Stimulated activated naive B cell treated with anti-CD40 and anti-IgM and Interleukin-4, amounts not matched to agents 10 μg/mL and 1 μg/mL and 100 μg/mL, for 72 hours (primary cell): ENCODE measurements at regions not wholly inside any gene's neighbourhood (a gene's known extent, or its start where the extent isn't known, plus 50 kb on each side); places are given as distances from the start of the nearest gene placed in this dataset.
"Not testable (repeated sequence)": the region's sequence is repeated elsewhere in the genome, so short reads cannot be mapped to it uniquely, and the experiment has no call there.

ENCODE experiments used
- ATAC-seq, 2 donors: fragments of 150-1000 bp; cut with Tn5 transposase; replicated peaks; 2 replicates each; pipeline ENCODE4 v1.10.0; 2021; ENCODE audit warnings: moderate library complexity in 1 of 2
- DNase-seq: peaks from one replicate; pipeline ENCODE4 v3.0.0; 2021
- H3K27ac Mint-ChIP-seq: one replicate; pipeline ENCODE4 v1.8.0; 2022; ENCODE audit warnings: mild to moderate bottlenecking, mixed read lengths
- H3K27me3 Mint-ChIP-seq, 2 donors: one replicate each; pipeline ENCODE4 v1.8.0; 2022; ENCODE audit warnings: mixed read lengths in 2 of 2
- H3K36me3 Mint-ChIP-seq, 2 donors: one replicate each; pipeline ENCODE4 v1.8.0; 2022; ENCODE audit warnings: mixed read lengths in 2 of 2, mild to moderate bottlenecking in 1 of 2
- H3K4me1 Mint-ChIP-seq, 2 donors: one replicate each; pipeline ENCODE4 v1.8.0; 2022; ENCODE audit warnings: mixed read lengths in 2 of 2, mild to moderate bottlenecking in 1 of 2
- H3K4me3 Mint-ChIP-seq, 2 donors: one replicate each; pipeline ENCODE4 v1.8.0; 2022; ENCODE audit warnings: mild to moderate bottlenecking in 2 of 2, mixed read lengths in 2 of 2, moderate library complexity in 1 of 2
- H3K9me3 Mint-ChIP-seq, 2 donors: one replicate each; pipeline ENCODE4 v1.8.0; 2022; ENCODE audit warnings: mixed read lengths in 2 of 2, mild to moderate bottlenecking in 1 of 2

DNA sequence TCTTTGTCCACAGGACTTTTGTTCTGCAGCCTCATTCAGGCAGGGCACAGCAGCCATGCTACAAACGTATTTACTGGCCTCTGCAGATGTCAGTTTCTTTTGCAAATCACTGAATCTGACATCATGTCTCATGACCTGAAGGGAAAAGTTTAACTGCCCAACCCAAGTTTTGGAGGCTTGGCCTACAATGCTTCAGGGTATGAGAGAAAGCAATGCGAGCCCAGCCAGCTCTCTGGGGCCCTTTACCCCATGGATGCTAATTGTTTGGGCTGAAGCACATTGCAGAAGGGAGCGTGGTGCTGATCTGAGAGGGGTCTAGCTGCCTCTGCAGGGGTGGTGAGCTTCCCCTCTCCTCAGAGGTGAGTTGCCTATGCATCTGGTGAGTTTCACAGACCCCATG is 179.9 kb upstream of the CXCL12 start:
- Mint-ChIP-seq H3K4me3 (no peak overlapping the region), H3K27ac (no peak overlapping the region), H3K4me1 (no peaks in the 10 kb centered on the region), H3K9me3 (no peaks in the 10 kb centered on the region), H3K36me3 (no peaks in the 10 kb centered on the region), H3K27me3 (no peaks in the 10 kb centered on the region)
- ATAC-seq (no peak), DNase-seq (no peak)

- no peak overlapping the region for H3K27ac Mint-ChIP-seq
- H3K27me3 Mint-ChIP-seq = no peaks in the 10 kb centered on the region
- DNase-seq = no peak
- H3K4me1 Mint-ChIP-seq = no peaks in the 10 kb centered on the region
- H3K36me3 Mint-ChIP-seq = no peaks in the 10 kb centered on the region
- no peak for ATAC-seq
- no peak overlapping the region for H3K4me3 Mint-ChIP-seq
- peaks cover 0 to 1% of the 10 kb centered on the region in 2 donors for H3K9me3 Mint-ChIP-seq
These were observed 181.9 kb upstream of the CXCL12 start for GRCh38 chr10:44566786-44567185.

DNA sequence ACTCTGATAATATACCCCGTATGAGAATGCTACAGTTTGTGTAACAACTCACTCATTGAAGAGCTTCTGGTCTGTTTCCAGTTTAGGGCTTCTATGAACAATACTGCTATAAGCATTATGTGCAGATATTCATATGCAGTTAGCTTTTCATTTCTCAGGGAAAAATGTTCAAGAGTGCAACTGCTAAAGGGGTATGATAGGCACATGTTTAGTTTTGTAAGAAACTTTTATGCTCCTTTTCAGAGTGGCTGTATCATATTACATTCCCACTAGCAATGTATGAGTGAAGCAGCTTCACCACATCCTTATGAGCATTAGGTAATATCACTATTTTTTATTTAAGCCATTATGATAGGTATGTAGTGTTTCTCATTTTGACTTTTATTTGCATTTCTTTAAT is 182.6 kb upstream of the CXCL12 start:
- no peaks in the 10 kb centered on the region for H3K27me3 Mint-ChIP-seq
- no peaks in the 10 kb centered on the region for H3K36me3 Mint-ChIP-seq
- H3K27ac Mint-ChIP-seq = no peak overlapping the region
- no peak for ATAC-seq
- no peak overlapping the region for H3K4me3 Mint-ChIP-seq
- DNase-seq = no peak
- H3K9me3 Mint-ChIP-seq = peaks cover 0 to 1% of the 10 kb centered on the region in 2 donors
- no peaks in the 10 kb centered on the region for H3K4me1 Mint-ChIP-seq

DNA sequence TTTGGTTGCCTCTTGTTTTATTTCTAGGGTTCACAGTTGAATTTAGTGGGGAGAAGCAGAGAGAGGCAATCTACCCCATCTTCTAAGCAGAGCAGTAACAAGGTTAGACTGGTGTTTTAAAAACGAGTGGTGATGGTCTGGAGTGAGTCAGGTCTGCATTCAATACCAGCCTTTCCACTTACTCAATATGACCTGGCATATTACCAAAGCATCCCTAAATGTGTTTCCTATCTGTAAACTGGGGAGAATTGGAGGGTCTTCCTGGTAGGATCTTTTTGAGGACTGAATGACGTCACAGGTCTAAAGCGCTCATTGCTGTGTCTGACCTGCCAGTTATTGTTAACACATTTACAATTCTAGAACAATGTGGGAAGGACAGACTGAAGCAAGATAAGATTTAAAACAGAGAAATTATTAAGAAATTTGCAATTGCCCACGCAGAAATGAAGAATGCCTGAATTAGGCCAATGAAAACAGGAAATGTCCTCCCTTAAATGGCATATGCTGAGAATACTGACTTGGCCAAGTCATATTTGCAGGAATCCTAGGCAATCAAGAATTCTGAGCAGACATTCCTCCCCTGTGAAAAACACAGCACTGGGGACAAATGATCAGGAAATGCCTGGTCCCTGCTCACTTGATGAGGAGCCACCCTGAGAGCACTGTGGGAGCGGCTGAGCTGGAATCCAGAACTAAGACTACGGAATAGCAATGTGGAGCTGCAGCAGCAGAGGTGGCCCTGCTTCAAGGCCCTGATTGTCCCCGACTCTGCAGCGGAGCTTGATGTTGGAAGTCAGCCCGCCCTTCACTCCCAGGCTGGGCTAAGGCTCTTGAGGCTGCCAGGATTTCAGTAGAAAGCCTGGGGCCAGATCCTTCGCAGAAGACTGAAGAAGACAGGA is 184.5 kb upstream of the CXCL12 start:
- Mint-ChIP-seq H3K27me3 (no peaks in the 10 kb centered on the region), H3K36me3 (no peaks in the 10 kb centered on the region), H3K4me1 (no peaks in the 10 kb centered on the region), H3K27ac (no peak overlapping the region), H3K4me3 (no peak overlapping the region), H3K9me3 (peaks cover 0 to 1% of the 10 kb centered on the region in 2 donors)
- ATAC-seq = no peak
- no peak for DNase-seq

- Mint-ChIP-seq H3K9me3 (peaks cover 0 to 1% of the 10 kb centered on the region in 2 donors), H3K4me3 (no peak overlapping the region), H3K36me3 (no peaks in the 10 kb centered on the region), H3K4me1 (no peaks in the 10 kb centered on the region), H3K27ac (no peak overlapping the region), H3K27me3 (no peaks in the 10 kb centered on the region)
- no peak for DNase-seq
- ATAC-seq = no peak
These were observed 186.8 kb upstream of the CXCL12 start for GRCh38 chr10:44571701-44572100.

DNA sequence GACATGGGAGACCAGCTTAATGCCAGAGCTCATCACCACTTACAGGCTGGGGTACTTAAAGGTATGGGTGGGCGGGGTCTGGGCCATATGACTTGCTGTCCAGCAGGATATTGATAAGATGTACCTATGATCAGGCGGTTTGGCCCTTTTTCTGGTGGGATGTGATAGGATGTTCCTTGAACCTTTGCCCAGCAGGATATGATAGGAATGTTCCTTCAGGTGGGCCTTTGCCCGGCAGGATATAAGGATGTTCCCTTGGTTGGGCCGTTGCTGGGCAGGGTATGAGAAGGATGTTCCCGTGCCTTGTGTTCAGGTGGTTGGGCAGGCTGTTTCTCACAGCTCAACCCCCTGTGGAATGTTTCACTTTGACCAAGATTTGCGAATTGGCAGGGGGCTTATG is 187.2 kb upstream of the CXCL12 start:
- Mint-ChIP-seq H3K27ac (no peak overlapping the region), H3K27me3 (no peaks in the 10 kb centered on the region), H3K4me3 (no peak overlapping the region), H3K36me3 (no peaks in the 10 kb centered on the region), H3K4me1 (no peaks in the 10 kb centered on the region), H3K9me3 (peaks cover 0 to 1% of the 10 kb centered on the region in 2 donors)
- ATAC-seq = no peak
- no peak for DNase-seq

- no peak for DNase-seq
- no peaks in the 10 kb centered on the region for H3K27me3 Mint-ChIP-seq
- no peaks in the 10 kb centered on the region for H3K4me1 Mint-ChIP-seq
- no peak overlapping the region for H3K27ac Mint-ChIP-seq
- no peaks in the 10 kb centered on the region for H3K36me3 Mint-ChIP-seq
- ATAC-seq = no peak
- H3K9me3 Mint-ChIP-seq = peaks cover 0 to 1% of the 10 kb centered on the region in 2 donors
- no peak overlapping the region for H3K4me3 Mint-ChIP-seq
These were observed 188.9 kb upstream of the CXCL12 start for GRCh38 chr10:44573821-44574220.

DNA sequence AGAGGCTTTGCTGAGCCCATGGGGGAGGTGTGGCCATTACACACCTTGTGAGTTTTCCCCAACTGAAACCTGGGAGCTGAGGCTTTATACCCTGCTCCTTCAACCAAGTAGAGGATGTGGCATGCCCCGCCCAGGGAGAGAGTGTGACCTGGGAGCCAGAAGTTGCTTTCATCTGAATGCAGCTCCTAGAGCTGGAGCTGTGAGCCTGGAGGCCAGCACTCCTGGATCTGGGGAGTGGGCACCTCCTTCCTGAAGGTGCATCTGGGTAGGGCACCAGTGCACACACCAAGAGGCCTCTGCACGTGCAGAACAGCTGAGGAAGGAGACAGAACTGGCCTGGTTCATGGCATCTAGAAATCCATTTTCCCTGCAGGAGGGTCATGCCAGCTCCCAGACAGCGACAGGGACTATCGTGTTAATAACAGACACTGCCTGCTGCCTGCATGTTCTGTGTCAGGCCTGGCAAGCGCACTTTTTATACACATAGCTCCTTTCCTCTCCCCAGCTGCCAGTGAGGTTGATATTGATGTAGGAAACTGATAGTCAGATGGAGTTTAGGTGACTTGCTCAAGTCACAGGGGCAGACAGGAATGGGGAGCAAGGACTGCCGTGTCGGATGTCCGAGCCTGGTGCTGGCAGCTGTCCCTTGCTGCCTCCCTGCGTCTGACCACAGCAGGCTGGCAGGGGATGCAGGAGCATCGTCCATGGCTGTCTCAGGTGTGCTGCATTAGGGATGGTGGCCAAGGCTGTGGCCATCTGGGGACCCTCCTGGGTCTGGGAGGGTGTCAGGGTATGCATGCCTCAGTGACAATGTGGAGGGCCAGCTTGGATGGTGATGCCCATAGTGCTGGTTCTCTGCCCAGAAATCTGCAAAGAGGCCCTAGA is 189.9 kb upstream of the CXCL12 start:
- DNase-seq (no peak), ATAC-seq (no peak)
- no peaks in the 10 kb centered on the region for H3K4me1 Mint-ChIP-seq
- H3K27ac Mint-ChIP-seq = no peak overlapping the region
- no peaks in the 10 kb centered on the region for H3K36me3 Mint-ChIP-seq
- peaks cover 0 to 1% of the 10 kb centered on the region in 2 donors for H3K9me3 Mint-ChIP-seq
- no peak overlapping the region for H3K4me3 Mint-ChIP-seq
- no peaks in the 10 kb centered on the region for H3K27me3 Mint-ChIP-seq

GRCh38 chr10:44575601-44576380 is 190.9 kb upstream of the CXCL12 start:
- Mint-ChIP-seq H3K9me3 (no peaks in the 10 kb centered on the region), H3K27me3 (no peaks in the 10 kb centered on the region), H3K36me3 (no peaks in the 10 kb centered on the region), H3K27ac (no peak overlapping the region), H3K4me1 (no peaks in the 10 kb centered on the region), H3K4me3 (no peak overlapping the region)
- ATAC-seq (no peak), DNase-seq (no peak)

DNA sequence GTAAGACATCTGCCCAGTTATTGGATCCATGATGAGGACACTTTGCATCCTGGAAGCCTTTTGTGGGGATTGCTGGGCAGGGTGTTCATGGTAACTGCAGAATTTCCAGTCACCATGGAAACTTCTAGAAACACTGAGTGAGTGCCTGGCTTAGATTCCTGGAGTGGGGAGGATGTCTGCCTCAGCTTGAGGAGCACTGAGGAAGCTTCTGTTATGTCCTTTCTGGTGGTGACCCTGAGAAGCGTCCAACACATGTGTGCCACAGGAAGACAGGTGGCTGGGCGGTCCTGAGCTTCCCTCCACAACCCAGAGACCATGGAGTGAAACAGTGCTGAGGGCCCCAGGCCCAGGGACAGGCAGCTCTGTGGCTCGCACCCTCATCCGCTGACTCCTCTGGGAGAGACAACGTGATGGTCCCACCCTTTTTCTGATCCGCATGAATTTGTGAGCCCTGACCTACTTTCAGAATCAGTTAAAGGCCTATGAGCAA is 191.8 kb upstream of the CXCL12 start:
- H3K9me3 Mint-ChIP-seq = no peaks in the 10 kb centered on the region
- no peaks in the 10 kb centered on the region for H3K27me3 Mint-ChIP-seq
- H3K4me1 Mint-ChIP-seq = no peaks in the 10 kb centered on the region
- no peak overlapping the region for H3K27ac Mint-ChIP-seq
- no peak for ATAC-seq
- no peak for DNase-seq
- H3K4me3 Mint-ChIP-seq = no peak overlapping the region
- H3K36me3 Mint-ChIP-seq = no peaks in the 10 kb centered on the region

- DNase-seq = no peak
- Mint-ChIP-seq H3K36me3 (no peaks in the 10 kb centered on the region), H3K4me1 (no peaks in the 10 kb centered on the region), H3K27me3 (no peaks in the 10 kb centered on the region), H3K9me3 (no peaks in the 10 kb centered on the region), H3K4me3 (no peak overlapping the region), H3K27ac (no peak overlapping the region)
- ATAC-seq = no peak
These were observed 192.6 kb upstream of the CXCL12 start for GRCh38 chr10:44577533-44577932.

DNA sequence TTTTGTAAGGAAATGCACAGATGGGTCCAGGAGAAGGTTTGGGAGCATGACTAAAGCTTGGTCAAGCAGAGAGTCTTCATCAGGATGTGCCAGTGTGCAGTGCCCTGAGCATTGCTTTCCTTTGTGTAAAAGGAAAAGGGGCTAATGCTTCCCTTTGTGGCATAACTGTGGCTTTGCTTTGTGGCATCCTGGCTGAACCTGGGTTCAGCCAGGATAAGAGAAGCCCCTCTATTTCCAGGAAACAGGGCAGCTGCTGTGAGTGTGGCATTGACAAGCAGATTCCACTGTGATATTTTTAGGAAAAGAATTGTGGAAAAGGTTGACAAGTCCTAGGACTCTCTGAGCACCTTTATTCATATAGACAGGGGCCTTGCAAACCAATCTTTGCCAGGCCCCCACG is 193.4 kb upstream of the CXCL12 start:
- no peak for DNase-seq
- ATAC-seq = no peak
- Mint-ChIP-seq H3K4me3 (no peak overlapping the region), H3K36me3 (no peaks in the 10 kb centered on the region), H3K9me3 (no peaks in the 10 kb centered on the region), H3K27ac (no peak overlapping the region), H3K4me1 (no peaks in the 10 kb centered on the region), H3K27me3 (no peaks in the 10 kb centered on the region)

DNA sequence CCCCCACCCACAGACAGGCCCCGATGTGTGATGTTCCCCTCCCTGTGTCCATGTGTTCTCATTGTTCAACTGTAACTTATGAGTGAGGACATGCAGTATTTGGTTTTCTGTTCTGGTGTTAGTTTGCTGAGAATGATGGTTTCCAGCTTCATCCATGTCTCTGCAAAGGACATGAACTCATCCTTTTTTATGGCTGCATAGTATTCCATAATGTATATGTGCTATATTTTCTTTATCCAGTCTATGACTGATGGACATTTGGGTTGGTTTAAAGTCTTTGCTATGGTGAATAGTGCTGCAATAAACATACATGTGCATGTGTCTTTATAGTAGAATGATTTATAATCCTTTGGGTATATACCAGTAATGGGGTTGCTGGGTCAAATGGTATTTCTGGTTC is 194.1 kb upstream of the CXCL12 start:
- not testable (repeated sequence) for H3K27ac Mint-ChIP-seq, ATAC-seq, H3K4me1 Mint-ChIP-seq, H3K4me3 Mint-ChIP-seq, H3K9me3 Mint-ChIP-seq, H3K36me3 Mint-ChIP-seq, H3K27me3 Mint-ChIP-seq, DNase-seq

GRCh38 chr10:44581996-44582395 is 197.1 kb upstream of the CXCL12 start:
- Mint-ChIP-seq H3K27me3 (no peaks in the 10 kb centered on the region), H3K4me3 (no peak overlapping the region), H3K27ac (no peak overlapping the region), H3K9me3 (no peaks in the 10 kb centered on the region), H3K36me3 (no peaks in the 10 kb centered on the region), H3K4me1 (no peaks in the 10 kb centered on the region)
- no peak for DNase-seq
- ATAC-seq = no peak
